Stimulated activated naive B cell treated with anti-CD40 and anti-IgM and Interleukin-4, amounts not matched to agents 10 μg/mL and 1 μg/mL and 100 μg/mL, for 72 hours (primary cell): ENCODE measurements at regions not wholly inside any gene's neighbourhood (a gene's known extent, or its start where the extent isn't known, plus 50 kb on each side); places are given as distances from the start of the nearest gene placed in this dataset.

Experiments used
- ATAC-seq, 2 donors: fragments of 150-1000 bp; cut with Tn5 transposase; replicated peaks; 2 replicates each; pipeline ENCODE4 v1.10.0; 2021; ENCODE audit warnings: moderate library complexity in 1 of 2
- DNase-seq: peaks from one replicate; pipeline ENCODE4 v3.0.0; 2021
- H3K27ac Mint-ChIP-seq: one replicate; pipeline ENCODE4 v1.8.0; 2022; ENCODE audit warnings: mild to moderate bottlenecking, mixed read lengths
- H3K27me3 Mint-ChIP-seq, 2 donors: one replicate each; pipeline ENCODE4 v1.8.0; 2022; ENCODE audit warnings: mixed read lengths in 2 of 2
- H3K36me3 Mint-ChIP-seq, 2 donors: one replicate each; pipeline ENCODE4 v1.8.0; 2022; ENCODE audit warnings: mixed read lengths in 2 of 2, mild to moderate bottlenecking in 1 of 2
- H3K4me1 Mint-ChIP-seq, 2 donors: one replicate each; pipeline ENCODE4 v1.8.0; 2022; ENCODE audit warnings: mixed read lengths in 2 of 2, mild to moderate bottlenecking in 1 of 2
- H3K4me3 Mint-ChIP-seq, 2 donors: one replicate each; pipeline ENCODE4 v1.8.0; 2022; ENCODE audit warnings: mild to moderate bottlenecking in 2 of 2, mixed read lengths in 2 of 2, moderate library complexity in 1 of 2
- H3K9me3 Mint-ChIP-seq, 2 donors: one replicate each; pipeline ENCODE4 v1.8.0; 2022; ENCODE audit warnings: mixed read lengths in 2 of 2, mild to moderate bottlenecking in 1 of 2

GRCh38 chr11:20235164-20235563 lies 74.9 kb upstream of the DBX1 start:
- DNase-seq: no peak
- Mint-ChIP-seq H3K27me3 (peaks cover 4 to 9% of the 10 kb centered on the region in 2 donors), H3K27ac (no peak overlapping the region), H3K4me3 (no peak overlapping the region), H3K36me3 (no peaks in the 10 kb centered on the region), H3K9me3 (peaks cover 12 to 32% of the 10 kb centered on the region in 2 donors), H3K4me1 (no peaks in the 10 kb centered on the region)
- no peak for ATAC-seq

- DNase-seq (no peak), ATAC-seq (no peak)
- Mint-ChIP-seq H3K4me3 (no peak overlapping the region), H3K9me3 (peaks cover 10 to 25% of the 10 kb centered on the region in 2 donors), H3K27ac (no peak overlapping the region), H3K27me3 (peaks cover 5 to 7% of the 10 kb centered on the region in 2 donors), H3K36me3 (no peaks in the 10 kb centered on the region), H3K4me1 (no peaks in the 10 kb centered on the region)
These were observed 67.4 kb upstream of the DBX1 start for GRCh38 chr11:20227631-20228030.

GRCh38 chr11:20226933-20227332 lies 66.7 kb upstream of the DBX1 start:
- no peak overlapping the region for H3K4me3 Mint-ChIP-seq
- no peaks in the 10 kb centered on the region for H3K4me1 Mint-ChIP-seq
- no peak for DNase-seq
- no peak overlapping the region for H3K27ac Mint-ChIP-seq
- peaks cover 9 to 22% of the 10 kb centered on the region in 2 donors for H3K9me3 Mint-ChIP-seq
- H3K27me3 Mint-ChIP-seq: peaks cover 5 to 7% of the 10 kb centered on the region in 2 donors
- ATAC-seq: no peak
- no peaks in the 10 kb centered on the region for H3K36me3 Mint-ChIP-seq

- no peak for ATAC-seq
- no peak overlapping the region for H3K4me3 Mint-ChIP-seq
- H3K4me1 Mint-ChIP-seq: no peaks in the 10 kb centered on the region
- H3K9me3 Mint-ChIP-seq: no peaks in the 10 kb centered on the region
- H3K36me3 Mint-ChIP-seq: no peaks in the 10 kb centered on the region
- no peak overlapping the region for H3K27ac Mint-ChIP-seq
- H3K27me3 Mint-ChIP-seq: peaks cover 6 to 15% of the 10 kb centered on the region in 2 donors
- DNase-seq: no peak
These were observed 61.3 kb upstream of the DBX1 start for GRCh38 chr11:20221566-20221965.

- Mint-ChIP-seq H3K27me3 (peaks cover 14 to 28% of the 10 kb centered on the region in 2 donors), H3K9me3 (no peaks in the 10 kb centered on the region), H3K27ac (no peak overlapping the region), H3K4me3 (no peak overlapping the region), H3K4me1 (no peaks in the 10 kb centered on the region), H3K36me3 (no peaks in the 10 kb centered on the region)
- no peak for ATAC-seq
- DNase-seq: no peak
These were observed 53.5 kb upstream of the DBX1 start for GRCh38 chr11:20213790-20214189.

GRCh38 chr11:20211691-20212090 lies 51.4 kb upstream of the DBX1 start:
- ATAC-seq (no peak), DNase-seq (no peak)
- Mint-ChIP-seq H3K9me3 (peaks cover 0 to 2% of the 10 kb centered on the region in 2 donors), H3K27me3 (peaks cover 32 to 49% of the 10 kb centered on the region in 2 donors), H3K4me3 (no peak overlapping the region), H3K4me1 (no peaks in the 10 kb centered on the region), H3K36me3 (no peaks in the 10 kb centered on the region), H3K27ac (no peak overlapping the region)
